H1 (cell line): ENCODE measurements at regions not wholly inside any gene's neighbourhood (a gene's known extent, or its start where the extent isn't known, plus 50 kb on each side); places are given as distances from the start of the nearest gene placed in this dataset.

ENCODE experiments used
- CTCF ChIA-PET: fragments of 300-600 bp; sonication (Branson Sonifier 250); formaldehyde crosslinking; loops from one replicate; lab custom pipeline; 2021; ENCODE audit not compliant: partially characterized antibody; lab: Charles Lee
- POLR2A ChIA-PET: fragments of 300-600 bp; sonication (Branson Sonifier 250); formaldehyde crosslinking; loops from one replicate; lab custom pipeline; 2021; ENCODE audit warnings: inconsistent platforms; ENCODE audit not compliant: partially characterized antibody; lab: Charles Lee
- DNase-seq, 2 experiments: peaks; one replicate each; pipeline versions ENCODE4 v3.0.0 to v3.0.0-alpha.2; 2010 to 2022; ENCODE audit warnings: low spot score in 2 of 2, low read depth in 1 of 2, mixed read lengths in 1 of 2
- FAIRE-seq: peaks from 2 replicates; lab custom pipeline; 2011; peaks lifted over from hg19 to GRCh38; lab: Jason Lieb, UNC
- H2AFZ ChIP-seq: 2 replicates; pipeline ENCODE4 v1.8.1; 2012; ENCODE audit warnings: low read length, inconsistent platforms
- H2AK5ac ChIP-seq: 2 replicates; pipeline ENCODE4 v1.6.1; 2013; ENCODE audit warnings: low read depth, low read length
- H2BK120ac ChIP-seq: replicated peaks from 2 replicates; pipeline ENCODE3; 2013; ENCODE audit warnings: low read depth, low read length, inconsistent platforms
- H2BK12ac ChIP-seq: 2 replicates; pipeline ENCODE4 v1.6.1; 2013; ENCODE audit warnings: low read depth, low read length
- H2BK15ac ChIP-seq: 2 replicates; pipeline ENCODE4 v1.6.1; 2013; ENCODE audit warnings: low read length
- H2BK20ac ChIP-seq: 2 replicates; pipeline ENCODE4 v1.6.1; 2013; ENCODE audit warnings: low read length
- H2BK5ac ChIP-seq: 2 replicates; pipeline ENCODE4 v1.6.1; 2013; ENCODE audit warnings: low read depth, low read length
- H3K14ac ChIP-seq: 2 replicates; pipeline ENCODE4 v1.6.1; 2013; ENCODE audit warnings: inconsistent platforms; ENCODE audit not compliant: insufficient read length
- H3K18ac ChIP-seq: 2 replicates; pipeline ENCODE4 v1.6.1; 2013; ENCODE audit warnings: low read length; ENCODE audit errors: extremely low read depth
- H3K23ac ChIP-seq: 2 replicates; pipeline ENCODE4 v1.6.1; 2013; ENCODE audit warnings: inconsistent platforms; ENCODE audit not compliant: insufficient read length
- H3K23me2 ChIP-seq: 2 replicates; pipeline ENCODE4 v1.6.1; 2013; ENCODE audit warnings: low read depth, low read length
- H3K27ac ChIP-seq: 2 replicates; pipeline ENCODE4 v1.6.1; 2011; ENCODE audit warnings: low read depth, low read length, inconsistent platforms
- H3K27me3 ChIP-seq, 4 experiments: replicated peaks in 1 of 4; 1 replicate in 1 of 4; 2 replicates in 3 of 4; pipeline versions ENCODE4 v1.6.1 to v1.8.1; 2011 to 2013; ENCODE audit warnings: low read length in 3 of 4, mild to moderate bottlenecking in 3 of 4, inconsistent platforms in 2 of 4, mixed read lengths in 2 of 4, moderate library complexity in 1 of 4; ENCODE audit not compliant: control insufficient read depth in 3 of 4, insufficient read depth in 3 of 4; ENCODE audit errors: extremely low read depth in 1 of 4
- H3K36me3 ChIP-seq, 4 experiments: 2 replicates each; pipeline versions ENCODE4 v1.6.1 to v1.8.1; 2011 to 2013; ENCODE audit warnings: mild to moderate bottlenecking in 4 of 4, low read length in 3 of 4, moderate library complexity in 2 of 4, control low read depth in 1 of 4, inconsistent platforms in 1 of 4; ENCODE audit not compliant: insufficient read depth in 4 of 4, control insufficient read depth in 2 of 4
- H3K4ac ChIP-seq: replicated peaks from 2 replicates; pipeline ENCODE3; 2013; ENCODE audit warnings: low read length, low read depth, mixed read lengths, inconsistent platforms; ENCODE audit not compliant: insufficient read length
- H3K4me1 ChIP-seq, 4 experiments: replicated peaks in 1 of 4; 1 replicate in 1 of 4; 2 replicates in 3 of 4; pipeline versions ENCODE4 v1.6.1 to v1.8.1; 2011 to 2013; ENCODE audit warnings: low read length in 3 of 4, inconsistent platforms in 2 of 4, mixed read lengths in 1 of 4; ENCODE audit not compliant: insufficient read depth in 4 of 4, control insufficient read depth in 3 of 4
- H3K4me2 ChIP-seq, 2 experiments: 2 replicates each; pipeline versions ENCODE4 v1.6.1 to v1.8.1; 2011 to 2013; ENCODE audit warnings: low read depth in 2 of 2, low read length in 2 of 2, control low read depth in 1 of 2, inconsistent platforms in 1 of 2, mild to moderate bottlenecking in 1 of 2; ENCODE audit not compliant: insufficient read depth in 1 of 2
- H3K4me3 ChIP-seq, 4 experiments: fragments of 200-600, 300-600 bp in 1 of 4; sonication (generic), shearing (Covaris generic), sonication (Bioruptor Twin) in 1 of 4; 2 replicates each; pipeline versions ENCODE4 v1.5.1 to v1.8.1; 2011 to 2016; ENCODE audit warnings: low read length in 4 of 4, low read depth in 3 of 4, control low read depth in 2 of 4, inconsistent platforms in 2 of 4, mild to moderate bottlenecking in 2 of 4, mixed read lengths in 1 of 4, moderate library complexity in 1 of 4; ENCODE audit not compliant: insufficient read depth in 2 of 4; ENCODE audit errors: extremely low read depth in 1 of 4
- H3K56ac ChIP-seq: replicated peaks from 2 replicates; pipeline ENCODE3; 2013; ENCODE audit warnings: low read depth, mild to moderate bottlenecking, mixed read lengths, low read length, inconsistent platforms; ENCODE audit not compliant: insufficient read length
- H3K79me1 ChIP-seq: 2 replicates; pipeline ENCODE4 v1.6.1; 2013; ENCODE audit warnings: low read depth, low read length, control low read depth
- H3K79me2 ChIP-seq, 2 experiments: 2 replicates each; pipeline versions ENCODE4 v1.6.1 to v1.8.1; 2012 to 2013; ENCODE audit warnings: low read length in 2 of 2, mild to moderate bottlenecking in 2 of 2, inconsistent platforms in 1 of 2; ENCODE audit not compliant: insufficient read depth in 2 of 2, control insufficient read depth in 1 of 2
- H3K9ac ChIP-seq, 4 experiments: replicated peaks in 1 of 4; 1 replicate in 1 of 4; 2 replicates in 3 of 4; pipeline versions ENCODE4 v1.6.1 to v1.8.1; 2011 to 2013; ENCODE audit warnings: low read depth in 3 of 4, low read length in 3 of 4, control low read depth in 2 of 4, mild to moderate bottlenecking in 2 of 4, moderate library complexity in 2 of 4, inconsistent platforms in 1 of 4; ENCODE audit errors: extremely low read depth in 1 of 4
- H3K9me3 ChIP-seq, 2 experiments: 2 replicates each; pipeline versions ENCODE4 v1.6.1 to v1.8.1; 2012 to 2013; ENCODE audit warnings: mild to moderate bottlenecking in 2 of 2, moderate library complexity in 2 of 2, control low read depth in 1 of 2, inconsistent platforms in 1 of 2, low read depth in 1 of 2, low read length in 1 of 2, mixed read lengths in 1 of 2; ENCODE audit not compliant: insufficient read depth in 2 of 2
- H4K20me1 ChIP-seq, 2 experiments: replicated peaks in 1 of 2; 2 replicates each; pipeline versions ENCODE3 to v1.8.1; 2011 to 2013; ENCODE audit warnings: inconsistent platforms in 2 of 2, low read length in 2 of 2, mild to moderate bottlenecking in 1 of 2; ENCODE audit not compliant: insufficient read depth in 2 of 2, control insufficient read depth in 1 of 2
- H4K5ac ChIP-seq: 2 replicates; pipeline ENCODE4 v1.6.1; 2013; ENCODE audit warnings: low read length, low read depth, mixed read lengths, inconsistent platforms; ENCODE audit not compliant: insufficient read length
- H4K8ac ChIP-seq: 2 replicates; pipeline ENCODE4 v1.8.0; 2013; ENCODE audit warnings: mild to moderate bottlenecking, moderate library complexity, low read length, inconsistent platforms; ENCODE audit not compliant: insufficient read depth; ENCODE audit errors: extremely low read depth
- H4K91ac ChIP-seq: replicated peaks from 2 replicates; pipeline ENCODE3; 2013; ENCODE audit warnings: low read length, mixed read lengths, inconsistent platforms; ENCODE audit not compliant: insufficient read length
- BACH1 ChIP-seq: IDR thresholded peaks from 2 replicates; pipeline ENCODE4 v1.6.1; 2012; ENCODE audit warnings: low read length, improper control_type of control experiment
- CBX8 ChIP-seq: fragments of 300-800, 300-1000 bp; sonication (generic); IDR thresholded peaks from 2 replicates; pipeline ENCODE4 v1.7.1; 2016; ENCODE audit warnings: low read depth, low read length, borderline replicate concordance
- EGR1 ChIP-seq: IDR thresholded peaks from 2 replicates; pipeline ENCODE4 v1.6.1; 2011; ENCODE audit warnings: low read depth, low read length, borderline replicate concordance
- GABPA ChIP-seq: IDR thresholded peaks from 2 replicates; pipeline ENCODE4 v1.6.1; 2011; ENCODE audit warnings: mild to moderate bottlenecking, low read length, moderate library complexity, borderline replicate concordance; ENCODE audit not compliant: insufficient read depth
- HDAC6 ChIP-seq: IDR thresholded peaks from one replicate; pipeline ENCODE4 v1.7.1; 2012; ENCODE audit warnings: low read depth, mild to moderate bottlenecking, inconsistent platforms, low read length, moderate library complexity
- RXRA ChIP-seq: IDR thresholded peaks from 2 replicates; pipeline ENCODE4 v1.6.1; 2011; ENCODE audit warnings: low read depth, mild to moderate bottlenecking, low read length, moderate library complexity; ENCODE audit not compliant: insufficient read depth
- SAP30 ChIP-seq: fragments of 300-600 bp; sonication (generic); IDR thresholded peaks from 2 replicates; pipeline ENCODE4 v1.7.1; 2012; ENCODE audit warnings: low read length, moderate library complexity, mild to moderate bottlenecking, inconsistent platforms; ENCODE audit not compliant: insufficient read depth, insufficient replicate concordance
- TBP ChIP-seq: IDR thresholded peaks from 2 replicates; pipeline ENCODE4 v1.6.1; 2011; ENCODE audit warnings: low read depth, low read length, improper control_type of control experiment
- TCF12 ChIP-seq: IDR thresholded peaks from 2 replicates; pipeline ENCODE4 v1.6.1; 2011; ENCODE audit warnings: low read depth, mild to moderate bottlenecking, low read length
- TEAD4 ChIP-seq: IDR thresholded peaks from 2 replicates; pipeline ENCODE4 v1.6.1; 2012; ENCODE audit warnings: low read depth, low read length, inconsistent platforms, mixed read lengths
- WGBS, 2 experiments: shearing (Covaris generic) in 1 of 2; methylation state at CpG; one replicate each; pipeline versions ENCODE4 v1.1.6 to v1.1.7; 2013 to 2015; ENCODE audit warnings: low lambda C conversion rate in 2 of 2, mixed read lengths in 2 of 2, inconsistent platforms in 1 of 2, low coverage in 1 of 2, missing lambda C conversion rate in 1 of 2; ENCODE audit not compliant: insufficient replicate concordance in 2 of 2, insufficient coverage in 1 of 2, insufficient read length in 1 of 2; ENCODE audit errors: extremely low coverage in 1 of 2, missing lambda C conversion rate in 1 of 2; 5-methylcytosine and 5-hydroxymethylcytosine counted together
- TF ChIP-seq, protein P1 (sequence below): IDR thresholded peaks from 2 replicates; pipeline ENCODE4 v1.6.1; 2012; ENCODE audit warnings: low read length, inconsistent platforms

DNA sequence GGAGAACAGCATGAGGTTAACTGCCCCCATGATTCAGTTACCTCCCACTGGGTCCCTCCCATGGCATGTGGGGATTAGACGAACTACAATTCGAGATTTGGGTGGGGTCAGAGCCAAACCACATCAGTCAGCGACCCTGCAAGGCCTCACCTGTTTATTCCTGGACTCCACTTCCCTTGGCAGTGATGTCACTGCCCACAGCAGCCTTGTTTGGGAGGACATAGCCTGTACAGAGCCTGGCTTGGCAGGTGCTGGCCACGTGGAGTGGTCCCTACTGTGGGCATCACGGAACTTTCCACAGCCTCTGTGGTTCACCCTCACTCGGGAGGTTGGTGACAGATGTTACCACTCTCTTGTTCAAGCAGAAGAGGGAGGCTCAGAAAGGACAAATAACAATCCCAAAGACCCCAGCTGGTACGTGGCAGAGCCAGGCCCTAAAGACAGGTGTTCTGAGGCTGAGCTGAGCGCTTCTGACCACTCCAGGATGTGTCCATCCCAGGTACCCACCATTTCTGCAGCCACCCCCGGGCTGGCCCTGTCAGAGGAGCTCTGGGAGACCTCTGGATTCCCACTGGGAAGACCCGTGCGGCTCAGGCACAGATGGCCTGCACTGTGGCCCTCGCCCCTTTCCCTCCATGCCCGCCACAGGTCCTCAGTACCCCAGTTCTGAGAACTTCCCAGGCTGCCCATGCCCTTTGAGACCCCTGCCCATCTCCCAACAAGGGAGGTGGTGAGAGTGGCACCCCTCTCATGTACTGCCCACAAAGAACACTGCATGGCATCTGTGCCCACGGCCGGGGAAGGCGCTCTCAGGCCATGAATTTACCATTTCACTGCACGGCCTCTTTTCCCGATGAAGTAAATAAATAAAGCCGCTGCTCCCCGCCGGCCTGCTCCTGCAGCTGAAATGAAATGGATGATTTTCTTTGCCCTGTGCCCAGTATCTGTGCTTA lies 605.8 kb downstream of the TBC1D22A start:
- WGBS, 2 experiments, result 73% methylated on average over 17 of the region's 21 CpGs; no CpG with 5 or more reads in 1 of the 2 experiments
- no peak overlapping the region for H2AFZ ChIP-seq
- H2BK15ac ChIP-seq, result no peak overlapping the region
- H3K4me2 ChIP-seq, result no peak overlapping the region
- H2BK5ac ChIP-seq, result no peak overlapping the region
- H3K36me3 ChIP-seq, result no peaks in the 10 kb centered on the region
- H2BK120ac ChIP-seq, result no peak overlapping the region
- no peaks in the 10 kb centered on the region for H3K23me2 ChIP-seq
- H3K4me3 ChIP-seq, result no peak overlapping the region
- no peaks in the 10 kb centered on the region for H3K79me2 ChIP-seq
- no peak overlapping the region for H2AK5ac ChIP-seq
- no peak overlapping the region for H3K18ac ChIP-seq
- H2BK12ac ChIP-seq, result no peak overlapping the region
- H4K8ac ChIP-seq, result no peak overlapping the region
- no peaks in the 10 kb centered on the region for H3K27me3 ChIP-seq
- H4K91ac ChIP-seq, result no peak overlapping the region
- no peaks in the 10 kb centered on the region for H3K4me1 ChIP-seq
- no peak overlapping the region for H2BK20ac ChIP-seq
- H3K79me1 ChIP-seq, result no peaks in the 10 kb centered on the region
- no peaks in the 10 kb centered on the region for H4K20me1 ChIP-seq
- H3K14ac ChIP-seq, result no peak overlapping the region
- H3K4ac ChIP-seq, result no peak overlapping the region
- FAIRE-seq (no peak), DNase-seq (no peak)
- H3K27ac ChIP-seq, result no peak overlapping the region
- ChIA-PET CTCF (no interaction called here), POLR2A (no interaction called here)
- no peak overlapping the region for H3K23ac ChIP-seq
- peaks cover 79 to 86% of the 10 kb centered on the region in 2 experiments for H3K9me3 ChIP-seq
- no peak overlapping the region for H4K5ac ChIP-seq
- no peak overlapping the region for H3K56ac ChIP-seq
- no peak overlapping the region for H3K9ac ChIP-seq
- TF ChIP-seq SAP30 (no peak), EGR1 (no peak), GABPA (no peak), HDAC6 (no peak), RXRA (no peak), TBP (no peak), TCF12 (no peak), TEAD4 (no peak), CBX8 (no peak), BACH1 (no peak)
- TF ChIP-seq, protein P1, sequence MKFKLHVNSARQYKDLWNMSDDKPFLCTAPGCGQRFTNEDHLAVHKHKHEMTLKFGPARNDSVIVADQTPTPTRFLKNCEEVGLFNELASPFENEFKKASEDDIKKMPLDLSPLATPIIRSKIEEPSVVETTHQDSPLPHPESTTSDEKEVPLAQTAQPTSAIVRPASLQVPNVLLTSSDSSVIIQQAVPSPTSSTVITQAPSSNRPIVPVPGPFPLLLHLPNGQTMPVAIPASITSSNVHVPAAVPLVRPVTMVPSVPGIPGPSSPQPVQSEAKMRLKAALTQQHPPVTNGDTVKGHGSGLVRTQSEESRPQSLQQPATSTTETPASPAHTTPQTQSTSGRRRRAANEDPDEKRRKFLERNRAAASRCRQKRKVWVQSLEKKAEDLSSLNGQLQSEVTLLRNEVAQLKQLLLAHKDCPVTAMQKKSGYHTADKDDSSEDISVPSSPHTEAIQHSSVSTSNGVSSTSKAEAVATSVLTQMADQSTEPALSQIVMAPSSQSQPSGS, result no peak
